ENCODE measurements at regions not wholly inside any gene's neighbourhood (a gene's known extent, or its start where the extent isn't known, plus 50 kb on each side); places are given as distances from the start of the nearest gene placed in this dataset.
"Not testable (repeated sequence)": the region's sequence is repeated elsewhere in the genome, so short reads cannot be mapped to it uniquely, and the experiment has no call there.

GRCh38 chr1:60893136-60893930 is 189.0 kb upstream of the NFIA start:
- no peak for FAIRE-seq
- no peak for DNase-seq (ENCODE audit: low spot score in 2 of 2)

GRCh38 chr1:60891765-60892164 is 190.6 kb upstream of the NFIA start:
- DNase-seq (ENCODE audit: low spot score in 2 of 2) (no peak), FAIRE-seq (no peak)

GRCh38 chr1:60891281-60891680 is 191.1 kb upstream of the NFIA start:
- no peak for DNase-seq (ENCODE audit: low spot score in 2 of 2)

DNA sequence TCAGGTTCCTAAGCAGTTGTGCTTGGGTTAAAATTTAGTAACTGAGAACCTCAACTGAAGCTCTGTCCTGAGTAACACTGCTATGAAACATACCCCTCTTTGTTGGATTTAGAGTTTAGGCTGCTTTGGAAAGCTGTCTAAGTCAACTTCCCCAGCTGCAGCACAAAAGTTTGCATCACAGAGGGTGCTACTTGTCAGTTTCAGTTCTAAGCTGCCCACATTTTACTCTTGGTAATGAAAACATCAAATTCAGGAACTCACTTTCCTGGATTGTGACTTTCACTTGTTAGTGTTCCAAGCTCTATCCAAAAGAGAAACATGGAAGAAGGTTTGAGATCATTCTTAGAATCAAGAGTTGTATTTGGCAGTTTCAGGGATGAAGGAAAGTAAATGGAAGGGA is 191.7 kb upstream of the NFIA start:
- FAIRE-seq (no peak), DNase-seq (ENCODE audit: low spot score in 2 of 2) (no peak)

More at GRCh38 chr1:60891281-60891680, 191.1 kb upstream of the NFIA start:
- FAIRE-seq = no peak

DNA sequence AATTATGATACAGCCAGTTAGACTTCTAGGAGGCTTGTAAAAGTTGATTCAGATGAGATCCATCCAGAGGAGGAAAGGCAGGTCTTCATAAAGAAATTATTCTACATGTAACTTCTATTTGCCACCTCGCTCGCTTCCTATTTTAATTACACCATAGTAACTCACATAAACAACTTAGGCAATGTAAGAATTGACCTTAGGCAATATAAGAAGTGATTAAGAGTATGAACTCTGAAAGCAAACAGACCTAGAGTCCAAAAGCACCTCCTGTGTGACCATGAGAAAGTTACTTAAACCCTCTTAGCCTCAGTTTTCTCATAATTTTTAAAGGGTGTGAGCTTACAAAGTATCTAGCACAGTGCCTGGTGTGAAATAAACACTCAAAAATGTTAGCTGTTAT is 192.7 kb upstream of the NFIA start:
- DNase-seq (ENCODE audit: low spot score in 2 of 2) = no peak
- FAIRE-seq = no peak

DNA sequence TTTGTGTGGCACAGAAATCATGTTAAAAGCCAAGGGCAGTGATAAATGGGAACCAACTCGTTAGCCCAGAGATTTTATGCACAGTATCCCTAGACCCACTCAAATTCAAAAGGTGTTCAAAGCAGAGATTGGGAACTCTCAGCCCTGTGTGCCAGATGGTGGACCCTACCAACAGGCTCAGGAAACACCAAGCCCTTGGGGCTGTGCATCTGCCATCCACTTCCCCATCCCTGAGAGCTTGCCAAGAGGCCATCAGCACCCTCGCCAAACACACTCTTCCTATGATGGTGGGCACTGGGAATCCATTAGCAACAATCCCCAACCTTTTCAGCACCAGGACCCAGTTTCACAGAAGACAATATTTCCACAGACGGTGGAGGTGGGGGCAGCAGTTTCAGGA is 194.2 kb upstream of the NFIA start:
- FAIRE-seq = no peak

DNA sequence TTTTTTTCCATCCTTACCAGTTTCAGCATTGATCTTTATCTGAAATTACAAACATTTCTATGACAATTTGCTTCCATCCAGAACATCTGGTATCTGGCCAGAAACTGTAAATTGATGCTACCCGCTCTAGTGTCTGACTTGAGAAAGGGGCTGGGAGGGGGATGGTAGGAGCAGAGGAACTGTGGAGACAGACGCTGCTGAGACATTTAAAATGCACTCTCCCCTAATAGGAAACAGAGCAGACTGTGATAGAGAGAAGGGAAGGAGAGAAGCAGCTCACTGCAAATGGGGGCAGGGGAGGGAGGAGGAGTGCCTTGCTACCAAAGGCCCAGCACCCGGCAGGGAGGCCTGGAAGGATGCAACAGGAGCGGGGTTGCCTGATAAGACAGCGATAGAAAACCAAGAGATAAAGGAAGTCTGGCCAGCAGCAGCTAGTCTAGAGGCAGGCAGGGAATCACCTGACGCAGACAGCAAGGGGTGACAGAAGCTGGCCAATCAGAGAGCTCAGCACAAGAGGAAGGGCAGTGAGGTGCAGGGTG is 195.5 kb upstream of the NFIA start:
- DNase-seq (ENCODE audit: low spot score in 2 of 2) = no peak
- FAIRE-seq = no peak

More for the DNA sequence above, 194.2 kb upstream of the NFIA start:
- no peak for DNase-seq (ENCODE audit: low spot score in 2 of 2)

DNA sequence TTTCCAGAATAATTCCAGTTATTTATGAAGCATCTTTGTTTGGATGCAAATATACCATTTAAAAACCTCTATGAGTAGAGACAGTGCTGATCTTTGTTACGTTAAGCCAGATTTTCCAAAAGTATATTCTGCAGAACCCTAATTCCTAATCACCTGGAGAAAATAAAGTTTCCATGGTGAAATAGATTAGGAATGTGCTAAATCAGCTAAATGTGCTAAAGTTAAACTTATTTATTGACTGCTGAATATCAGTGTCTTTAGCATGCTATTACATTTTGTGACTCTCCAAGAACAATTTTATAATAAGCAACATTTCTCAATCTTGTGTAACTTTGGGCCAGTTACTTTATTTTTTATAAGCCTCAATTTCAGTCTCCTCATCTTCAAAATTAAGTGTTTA is 196.3 kb upstream of the NFIA start:
- no peak for FAIRE-seq
- DNase-seq (ENCODE audit: low spot score in 2 of 2) = no peak

- no peak for FAIRE-seq
These were observed 202.2 kb upstream of the NFIA start for GRCh38 chr1:60880202-60880601.

GRCh38 chr1:60878323-60878722 is 204.0 kb upstream of the NFIA start:
- FAIRE-seq (no peak), DNase-seq (ENCODE audit: low spot score in 2 of 2) (no peak)

More at GRCh38 chr1:60880202-60880601, 202.2 kb upstream of the NFIA start:
- DNase-seq (ENCODE audit: low spot score in 2 of 2) = no peak

GRCh38 chr1:60877376-60877775 is 205.0 kb upstream of the NFIA start:
- DNase-seq (ENCODE audit: low spot score in 2 of 2) = no peak
- no peak for FAIRE-seq

DNA sequence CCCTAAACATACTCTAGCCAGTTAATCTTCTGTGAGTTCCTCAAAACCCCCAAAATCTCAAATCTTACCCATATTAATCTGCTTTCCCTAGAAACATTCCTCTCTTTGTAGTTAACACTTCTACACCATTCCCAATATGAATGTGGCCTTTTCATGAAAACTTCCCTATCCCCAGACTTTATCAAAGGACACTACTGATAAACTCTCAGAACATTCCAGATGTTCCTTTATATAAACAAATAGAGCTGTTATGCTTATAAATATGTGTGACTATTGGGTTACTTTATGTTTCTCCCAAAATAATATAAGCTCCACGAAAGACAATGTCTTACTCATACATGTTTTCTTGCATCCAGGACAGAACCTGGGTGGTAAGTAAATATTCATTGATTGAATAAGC is 205.4 kb upstream of the NFIA start:
- FAIRE-seq (no peak), DNase-seq (ENCODE audit: low spot score in 2 of 2) (no peak)

- DNase-seq (ENCODE audit: low spot score in 2 of 2) (no peak), FAIRE-seq (no peak)
These were observed 207.2 kb upstream of the NFIA start for GRCh38 chr1:60875138-60875537.

- no peak for FAIRE-seq
- no peak for DNase-seq (ENCODE audit: low spot score in 2 of 2)
These were observed 207.6 kb upstream of the NFIA start for GRCh38 chr1:60874718-60875117.

DNA sequence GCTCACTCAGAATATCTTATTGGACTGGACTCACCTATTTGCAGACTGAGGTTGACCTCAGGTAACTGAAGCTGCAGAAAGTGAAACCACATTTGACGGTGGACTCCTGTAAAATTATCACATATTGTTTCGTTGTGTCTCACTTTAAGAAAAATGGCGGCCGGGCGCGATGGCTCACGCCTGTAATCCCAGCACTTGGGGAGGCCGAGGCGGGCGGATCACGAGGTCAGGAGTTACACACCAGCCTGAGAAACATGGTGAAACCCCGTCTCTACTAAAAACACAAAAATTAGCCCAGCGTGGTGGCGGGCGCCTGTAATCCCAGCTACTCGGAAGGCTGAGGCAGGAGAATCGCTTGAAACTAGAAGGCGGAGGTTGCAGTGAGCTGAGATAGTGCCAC is 209.0 kb upstream of the NFIA start:
- FAIRE-seq; DNase-seq (ENCODE audit: low spot score in 2 of 2): not testable (repeated sequence)

DNA sequence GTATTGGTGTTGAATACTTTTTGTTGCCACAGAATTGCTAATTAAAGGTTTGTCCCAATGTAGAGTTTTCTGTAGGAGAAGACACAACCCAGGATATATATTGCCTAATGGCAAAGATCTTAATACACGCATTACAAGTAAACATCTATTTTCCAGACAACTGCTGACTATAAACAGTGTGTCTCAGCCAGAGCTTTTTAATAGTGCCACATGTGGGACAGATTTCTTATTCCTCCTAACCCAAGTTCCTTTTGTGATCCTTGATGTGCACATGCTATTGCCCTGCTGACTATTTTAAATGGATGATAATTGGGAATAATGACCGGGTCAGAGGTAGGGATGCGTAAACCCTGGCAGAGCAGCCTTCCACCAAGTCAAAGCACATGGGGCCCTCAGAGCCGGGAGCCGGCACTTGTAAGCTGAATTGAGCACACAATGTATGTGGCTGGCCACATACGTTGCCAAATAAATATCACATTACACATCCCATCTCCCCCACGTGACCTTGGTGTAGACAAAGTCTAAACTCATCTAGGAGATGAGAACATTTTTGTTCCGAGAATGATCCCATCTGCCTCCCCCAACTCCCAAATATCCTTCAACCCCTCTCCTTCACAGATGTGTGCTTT is 209.8 kb upstream of the NFIA start:
- FAIRE-seq (no peak), DNase-seq (ENCODE audit: low spot score in 2 of 2) (no peak)

- DNase-seq (ENCODE audit: low spot score in 2 of 2) (no peak), FAIRE-seq (no peak)
These were observed 212.0 kb upstream of the NFIA start for GRCh38 chr1:60870269-60870865.

- FAIRE-seq = no peak
These were observed 213.3 kb upstream of the NFIA start for GRCh38 chr1:60868901-60869663.

DNA sequence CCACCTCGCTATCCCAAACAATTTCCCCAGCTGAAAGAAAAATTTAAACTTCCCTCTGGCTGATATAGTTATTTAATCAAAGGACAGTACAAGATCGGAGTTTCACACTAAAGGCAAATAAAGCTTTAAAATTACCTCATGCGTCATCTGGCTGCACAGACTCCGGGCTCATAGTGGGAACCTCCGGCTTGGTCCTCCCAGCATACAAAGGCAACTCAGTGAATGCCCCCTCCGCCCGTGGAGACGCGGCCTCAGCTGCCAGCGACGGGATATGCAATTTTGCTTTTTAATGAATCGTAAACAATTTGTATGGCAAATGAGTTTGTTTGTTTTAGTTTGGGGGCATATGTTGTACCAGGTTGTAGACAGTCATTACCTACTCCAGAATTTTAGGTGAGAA is 214.6 kb upstream of the NFIA start:
- no peak for FAIRE-seq
- no peak for DNase-seq (ENCODE audit: low spot score in 2 of 2)

More at GRCh38 chr1:60868901-60869663, 213.3 kb upstream of the NFIA start:
- DNase-seq (ENCODE audit: low spot score in 2 of 2) = no peak

- no peak for FAIRE-seq
- DNase-seq (ENCODE audit: low spot score in 2 of 2) = no peak
These were observed 215.3 kb upstream of the NFIA start for GRCh38 chr1:60866917-60867531.
